Cortex of kidney (tissue), 1 donor: ENCODE measurements at regions not wholly inside any gene's neighbourhood (a gene's known extent, or its start where the extent isn't known, plus 50 kb on each side); places are given as distances from the start of the nearest gene placed in this dataset.
"Not testable (repeated sequence)": the region's sequence is repeated elsewhere in the genome, so short reads cannot be mapped to it uniquely, and the experiment has no call there.

Experiments
- DNase-seq: peaks from one replicate; lab custom pipeline; 2025; lab: John Stamatoyannopoulos, UW

DNA sequence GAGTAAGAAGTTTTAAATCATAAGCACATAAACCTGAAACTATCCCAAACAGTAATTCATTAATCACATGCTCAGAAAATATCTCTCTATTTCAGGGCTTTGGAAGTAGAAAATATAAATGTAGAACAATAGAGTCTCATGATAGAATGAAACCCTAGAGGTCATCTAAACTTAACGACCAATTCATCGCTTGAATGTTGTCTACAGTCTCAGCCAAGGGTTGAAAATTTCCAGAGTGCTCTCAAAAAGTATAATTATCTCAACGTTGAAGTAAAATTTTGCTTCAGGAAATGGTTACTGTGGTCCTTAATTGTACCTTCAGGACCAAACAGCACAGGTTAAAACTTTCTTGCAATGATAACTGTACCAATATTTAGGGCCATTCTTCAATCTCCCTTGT, 1053.6 kb upstream of the SEL1L start:
- no peak for DNase-seq

- no peak for DNase-seq
These were observed 1061.8 kb upstream of the SEL1L start for GRCh38 chr14:82595466-82595865.

DNA sequence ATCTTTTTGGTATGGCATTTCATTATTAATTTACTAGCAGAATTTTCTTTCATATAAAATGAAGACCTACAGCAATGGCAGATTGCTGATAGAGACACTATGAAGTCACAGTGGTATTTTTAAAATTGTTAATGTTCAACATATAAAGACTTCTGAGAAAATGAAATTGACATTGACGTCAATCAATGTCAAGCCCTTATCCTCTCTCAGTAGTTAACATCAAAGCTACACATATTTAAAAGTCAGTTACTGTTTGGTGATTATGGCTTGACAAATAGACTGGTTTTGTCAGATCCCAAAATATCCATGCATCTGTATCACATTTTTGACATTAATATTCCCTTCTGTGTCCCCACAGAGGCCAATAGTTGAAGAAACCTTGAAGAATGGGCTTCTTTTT, 1069.1 kb upstream of the SEL1L start:
- DNase-seq, result no peak

DNA sequence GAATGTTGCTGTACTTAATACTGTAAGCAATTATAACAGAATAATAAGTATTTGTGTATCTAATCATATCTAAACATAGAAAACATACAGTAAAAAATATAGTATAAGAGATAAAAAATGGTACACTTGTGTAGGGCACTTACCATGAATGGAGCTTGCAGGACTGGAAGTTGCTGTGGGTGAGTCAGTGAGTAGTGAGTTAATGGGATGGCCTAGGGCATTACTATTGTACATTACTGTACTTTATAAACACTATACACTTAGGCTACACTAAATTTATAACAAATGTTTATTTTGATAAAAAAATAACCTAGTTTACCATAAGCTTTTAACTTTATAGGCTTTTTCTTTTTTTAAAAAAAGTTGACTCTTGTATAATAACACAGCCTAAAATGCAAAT, 1071.2 kb upstream of the SEL1L start:
- no peak for DNase-seq

DNA sequence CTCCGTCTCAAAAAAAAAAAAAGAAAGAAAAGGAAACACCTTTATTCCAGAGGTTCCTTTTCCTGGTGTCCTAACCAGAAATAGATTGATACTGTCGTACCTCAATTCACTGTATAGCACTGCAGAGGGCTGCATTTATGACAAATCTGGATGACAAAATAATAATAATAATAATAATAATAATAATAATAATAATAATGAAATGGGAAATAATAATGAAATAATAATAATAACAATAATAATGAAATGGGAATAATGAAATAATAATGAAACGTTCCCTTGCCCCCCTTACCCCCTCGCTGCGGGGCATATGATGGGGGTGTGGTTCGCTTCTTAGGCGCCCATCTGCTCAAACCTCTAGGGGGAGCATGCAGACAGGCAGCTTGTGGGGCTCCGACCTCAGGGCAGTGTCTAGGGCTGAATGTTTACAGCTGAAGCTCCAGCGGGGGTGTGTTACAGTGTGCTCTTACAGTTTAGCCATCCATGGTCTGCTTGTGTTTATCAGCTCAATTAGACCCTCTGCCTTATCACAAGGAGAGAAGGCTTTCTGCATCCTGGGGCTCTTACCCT, 1088.3 kb upstream of the SEL1L start:
- DNase-seq, result no peak

- DNase-seq, result no peak
These were observed 1092.8 kb upstream of the SEL1L start for GRCh38 chr14:82626156-82627066.

- no peak for DNase-seq
These were observed 1102.3 kb upstream of the SEL1L start for GRCh38 chr14:82635915-82636314.

DNA sequence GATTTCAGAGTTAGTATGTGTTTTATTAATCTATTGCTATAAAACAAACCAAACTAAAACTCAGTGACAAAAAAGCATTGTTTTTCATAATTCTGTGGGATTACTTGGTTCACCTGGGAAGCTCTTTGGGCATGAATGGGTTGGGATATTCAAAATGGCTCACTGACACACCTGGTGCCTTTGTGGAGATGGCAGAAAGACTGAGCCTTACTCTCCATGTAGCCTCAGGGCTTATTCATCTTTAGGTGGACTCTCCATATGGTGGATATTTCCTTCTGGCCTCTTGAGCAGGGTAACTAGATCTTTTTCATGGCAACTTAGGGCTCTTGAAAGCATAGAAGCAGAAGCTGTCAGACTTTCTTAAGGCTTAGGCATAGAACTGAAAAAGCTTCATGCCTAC, 1102.8 kb upstream of the SEL1L start:
- DNase-seq, result no peak

GRCh38 chr14:82641050-82641540, 1107.4 kb upstream of the SEL1L start:
- no peak for DNase-seq

GRCh38 chr14:82642425-82642824, 1108.8 kb upstream of the SEL1L start:
- DNase-seq, result no peak

DNA sequence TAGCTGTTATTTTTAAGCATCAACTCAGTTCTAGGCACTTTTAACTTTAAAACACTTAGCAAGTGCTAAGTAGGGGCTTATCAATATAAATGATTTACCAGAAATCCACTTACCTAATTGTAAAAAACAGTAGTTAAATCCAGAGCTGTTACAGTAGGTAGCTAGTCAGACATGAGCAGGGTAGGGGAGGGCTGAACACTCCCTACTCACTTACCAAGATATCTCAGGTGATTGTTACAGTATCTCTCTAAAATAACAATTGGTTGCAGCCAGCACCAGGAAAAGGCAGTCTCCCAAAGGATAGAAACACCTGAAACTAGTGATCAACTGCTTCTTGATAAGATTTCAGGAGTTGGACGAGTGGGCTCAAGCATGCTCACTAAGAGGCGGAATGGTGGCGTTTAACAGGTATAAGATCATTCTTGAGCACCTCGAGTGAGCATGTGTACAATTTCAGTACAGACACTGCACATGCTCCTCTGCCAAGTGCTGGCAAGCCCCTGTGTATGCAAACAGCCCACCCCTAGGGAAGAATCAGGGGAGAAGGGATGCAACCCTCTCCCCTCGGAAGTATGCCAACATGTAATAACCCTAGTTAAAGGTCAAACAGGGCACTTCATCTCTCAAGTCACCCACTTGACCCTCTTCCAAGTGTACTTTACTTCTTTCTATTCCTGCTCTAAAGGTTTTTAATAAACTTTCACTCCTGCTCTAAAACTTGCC, 1113.6 kb upstream of the SEL1L start:
- DNase-seq, result no peak

DNA sequence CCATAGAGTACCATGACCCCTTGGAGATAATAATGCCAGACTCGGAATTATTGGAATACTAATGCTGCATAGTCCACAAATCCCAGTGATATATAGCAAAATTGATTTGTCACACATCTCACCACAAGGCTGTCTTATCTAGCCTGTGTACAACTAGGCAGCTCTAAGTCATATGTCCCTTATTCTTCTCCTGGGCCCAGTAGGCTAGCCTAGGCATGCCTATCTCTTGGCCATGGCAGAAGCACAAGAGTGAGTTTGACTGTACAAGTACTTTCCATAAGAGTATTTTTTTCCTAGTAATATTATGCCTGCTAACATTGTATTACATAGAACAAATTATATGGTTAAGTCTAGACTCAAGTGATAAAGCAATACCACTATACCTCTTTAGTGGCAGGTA, 1122.1 kb upstream of the SEL1L start:
- DNase-seq, result no peak

DNA sequence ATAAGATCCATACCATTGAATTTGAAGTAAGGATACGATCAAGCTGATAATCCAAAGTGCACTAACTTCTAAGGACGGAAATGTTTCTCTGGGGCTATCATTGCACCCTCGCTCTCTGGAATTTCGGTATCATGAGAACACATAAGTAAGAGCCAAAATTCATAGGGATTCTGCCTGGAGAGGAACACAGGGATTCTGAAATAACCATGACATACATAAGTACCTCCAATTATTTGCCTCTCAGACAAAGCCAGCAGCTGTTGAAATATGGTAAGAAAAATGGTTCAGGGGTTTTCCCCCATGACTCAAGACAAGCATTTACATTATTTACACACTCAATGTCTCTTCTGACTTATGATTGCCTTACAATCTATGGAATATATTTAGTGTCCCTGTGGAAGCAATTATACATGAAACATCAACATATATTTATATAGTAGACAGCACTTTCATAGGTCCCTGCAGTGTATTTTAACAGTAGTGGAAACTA, 1123.6 kb upstream of the SEL1L start:
- DNase-seq, result no peak

- DNase-seq, result no peak
These were observed 1127.6 kb upstream of the SEL1L start for GRCh38 chr14:82661258-82661657.

GRCh38 chr14:82667006-82667405, 1133.4 kb upstream of the SEL1L start:
- no peak for DNase-seq

GRCh38 chr14:82667501-82667900, 1133.8 kb upstream of the SEL1L start:
- no peak for DNase-seq

DNA sequence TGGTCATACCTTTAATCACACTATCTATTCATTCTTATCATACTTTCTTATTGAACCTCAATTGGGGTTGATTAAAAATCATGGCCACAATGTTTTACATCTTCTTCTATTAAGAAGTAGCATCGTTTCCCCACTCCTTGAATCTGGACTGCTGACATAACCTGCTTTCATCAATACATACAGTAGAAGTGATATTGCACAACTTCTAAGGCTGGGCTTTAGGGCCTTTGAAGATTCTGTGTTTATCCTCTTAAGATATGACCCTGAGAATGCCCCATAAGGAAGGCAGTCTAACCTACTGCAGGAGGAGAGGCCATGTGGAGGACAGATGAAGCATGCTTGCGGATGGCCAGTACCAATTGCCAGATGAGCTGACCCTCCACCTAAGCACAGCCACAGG, 1142.8 kb upstream of the SEL1L start:
- DNase-seq, result no peak

DNA sequence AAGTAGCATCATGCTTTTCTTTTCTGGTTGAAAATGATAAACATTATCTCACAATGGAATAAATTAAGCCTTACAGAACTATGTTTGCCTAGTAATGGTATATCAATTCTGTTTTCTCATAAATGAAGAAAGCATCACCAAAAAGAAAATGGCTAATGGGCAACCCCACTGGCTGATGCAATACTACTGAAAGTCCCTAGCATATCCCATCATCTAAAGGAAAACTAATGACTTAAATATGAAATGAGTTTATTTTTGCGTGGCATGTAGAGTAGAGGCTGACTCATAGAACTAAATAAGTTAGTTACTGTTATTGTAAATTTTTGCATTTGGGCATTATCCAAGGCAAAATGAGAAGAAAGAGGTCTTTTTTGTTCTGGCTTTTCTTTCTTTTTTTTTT, 1156.3 kb upstream of the SEL1L start:
- no peak for DNase-seq

- not testable (repeated sequence) for DNase-seq
These were observed 1157.5 kb upstream of the SEL1L start for GRCh38 chr14:82691191-82691590.

DNA sequence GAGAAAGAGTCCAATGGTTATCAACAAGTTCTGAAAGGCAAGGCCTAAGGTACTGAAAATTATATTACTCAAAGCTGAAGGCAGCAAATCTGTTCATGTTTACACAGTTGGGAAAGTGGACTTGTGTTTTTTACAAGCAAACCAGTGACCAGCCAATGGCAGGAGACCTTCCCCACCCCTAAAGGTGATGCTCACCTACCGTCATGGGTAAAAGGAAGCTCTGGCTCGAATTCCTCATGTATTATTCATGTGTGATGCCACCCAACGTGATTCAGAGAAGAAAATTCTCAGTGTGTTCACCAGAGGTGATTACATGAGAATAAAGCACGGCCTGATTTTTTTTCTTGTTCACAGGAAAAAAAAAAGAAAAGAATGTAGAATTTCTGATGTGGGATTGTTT, 1161.2 kb upstream of the SEL1L start:
- DNase-seq, result no peak

DNA sequence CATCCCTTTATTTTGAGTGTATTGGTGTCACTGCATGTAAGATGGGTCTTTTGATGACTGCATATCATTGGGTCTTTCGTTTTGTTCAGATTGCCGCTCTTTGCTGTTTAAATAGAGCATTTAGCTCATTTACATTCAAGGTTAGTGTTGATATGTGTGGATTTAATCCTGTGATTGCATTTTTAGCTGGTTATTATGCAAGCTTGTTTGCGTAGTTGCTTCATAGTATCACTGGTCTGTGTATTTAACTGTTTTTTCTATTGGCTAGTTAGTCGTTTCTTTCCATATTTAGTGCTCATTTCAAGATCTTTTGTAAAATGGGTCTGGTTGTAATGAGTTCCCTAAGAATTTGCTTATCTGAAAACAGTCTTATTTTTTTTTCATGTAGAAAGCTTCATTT, 1170.6 kb upstream of the SEL1L start:
- no peak for DNase-seq

GRCh38 chr14:82710267-82710841, 1176.7 kb upstream of the SEL1L start:
- no peak for DNase-seq
